ENCODE measurements at regions not wholly inside any gene's neighbourhood (a gene's known extent, or its start where the extent isn't known, plus 50 kb on each side); places are given as distances from the start of the nearest gene placed in this dataset.

GRCh38 chr18:30632071-30632698 is 410.4 kb downstream of the DSC3 start:
- Mint-ChIP-seq H3K9me3 (peaks cover 4% of the 10 kb centered on the region), H3K4me3 (no peak overlapping the region), H3K27ac (no peak overlapping the region), H3K4me1 (no peaks in the 10 kb centered on the region), H3K27me3 (no peaks in the 10 kb centered on the region), H3K36me3 (ENCODE audit: low read depth) (no peaks in the 10 kb centered on the region)
- TF ChIP-seq, protein P1, sequence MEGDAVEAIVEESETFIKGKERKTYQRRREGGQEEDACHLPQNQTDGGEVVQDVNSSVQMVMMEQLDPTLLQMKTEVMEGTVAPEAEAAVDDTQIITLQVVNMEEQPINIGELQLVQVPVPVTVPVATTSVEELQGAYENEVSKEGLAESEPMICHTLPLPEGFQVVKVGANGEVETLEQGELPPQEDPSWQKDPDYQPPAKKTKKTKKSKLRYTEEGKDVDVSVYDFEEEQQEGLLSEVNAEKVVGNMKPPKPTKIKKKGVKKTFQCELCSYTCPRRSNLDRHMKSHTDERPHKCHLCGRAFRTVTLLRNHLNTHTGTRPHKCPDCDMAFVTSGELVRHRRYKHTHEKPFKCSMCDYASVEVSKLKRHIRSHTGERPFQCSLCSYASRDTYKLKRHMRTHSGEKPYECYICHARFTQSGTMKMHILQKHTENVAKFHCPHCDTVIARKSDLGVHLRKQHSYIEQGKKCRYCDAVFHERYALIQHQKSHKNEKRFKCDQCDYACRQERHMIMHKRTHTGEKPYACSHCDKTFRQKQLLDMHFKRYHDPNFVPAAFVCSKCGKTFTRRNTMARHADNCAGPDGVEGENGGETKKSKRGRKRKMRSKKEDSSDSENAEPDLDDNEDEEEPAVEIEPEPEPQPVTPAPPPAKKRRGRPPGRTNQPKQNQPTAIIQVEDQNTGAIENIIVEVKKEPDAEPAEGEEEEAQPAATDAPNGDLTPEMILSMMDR (IDR thresholded peaks at IDR 0.05), result no peak
- no peak for ATAC-seq (ENCODE audit: low read depth)
- ChIA-PET POLR2A (no interaction called here), CTCF (no interaction called here)
- intact Hi-C loops (cut with micrococcal nuclease), result no loop called here
- no peak for DNase-seq

DNA sequence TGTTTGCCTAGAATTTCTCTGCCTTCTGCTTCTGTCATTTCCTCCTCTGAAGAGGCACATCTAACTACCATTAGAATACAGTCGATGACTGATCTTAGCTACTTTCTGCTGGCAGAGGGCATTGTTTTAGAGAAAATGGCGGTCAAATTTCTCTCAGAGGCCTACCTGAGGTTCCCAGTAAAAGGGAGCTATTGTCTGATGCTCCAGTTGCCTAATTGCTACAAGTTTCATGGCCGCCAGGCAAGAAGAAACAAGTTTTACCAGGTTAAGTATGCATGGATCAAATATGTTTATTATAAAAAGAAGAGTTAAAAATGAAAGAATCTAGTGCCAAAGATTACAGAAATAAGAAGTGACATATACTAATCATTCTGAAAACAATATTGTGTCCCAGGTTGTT is 416.6 kb downstream of the DSC3 start:
- ChIA-PET POLR2A (no interaction called here), CTCF (no interaction called here)
- ATAC-seq (ENCODE audit: low read depth) (no peak), DNase-seq (no peak)
- Mint-ChIP-seq H3K9me3 (peaks cover 13% of the 10 kb centered on the region), H3K27ac (no peak overlapping the region), H3K4me1 (no peaks in the 10 kb centered on the region), H3K27me3 (no peaks in the 10 kb centered on the region), H3K4me3 (no peak overlapping the region), H3K36me3 (ENCODE audit: low read depth) (no peaks in the 10 kb centered on the region)
- intact Hi-C loops (cut with micrococcal nuclease), result no loop called here
- TF ChIP-seq, protein P1 (IDR thresholded peaks at IDR 0.05), result no peak

- intact Hi-C loops (cut with micrococcal nuclease), result no loop called here
- ATAC-seq (ENCODE audit: low read depth), result no peak
- TF ChIP-seq, protein P1 (IDR thresholded peaks at IDR 0.05), result no peak
- no peak overlapping the region for H3K27ac Mint-ChIP-seq
- peaks cover 13% of the 10 kb centered on the region for H3K9me3 Mint-ChIP-seq
- no peaks in the 10 kb centered on the region for H3K4me1 Mint-ChIP-seq
- no peaks in the 10 kb centered on the region for H3K36me3 Mint-ChIP-seq (ENCODE audit: low read depth)
- no peaks in the 10 kb centered on the region for H3K27me3 Mint-ChIP-seq
- ChIA-PET CTCF (no interaction called here), POLR2A (no interaction called here)
- no peak overlapping the region for H3K4me3 Mint-ChIP-seq
- DNase-seq, result no peak
Measured at GRCh38 chr18:30623401-30624065, 419.0 kb downstream of the DSC3 start.

DNA sequence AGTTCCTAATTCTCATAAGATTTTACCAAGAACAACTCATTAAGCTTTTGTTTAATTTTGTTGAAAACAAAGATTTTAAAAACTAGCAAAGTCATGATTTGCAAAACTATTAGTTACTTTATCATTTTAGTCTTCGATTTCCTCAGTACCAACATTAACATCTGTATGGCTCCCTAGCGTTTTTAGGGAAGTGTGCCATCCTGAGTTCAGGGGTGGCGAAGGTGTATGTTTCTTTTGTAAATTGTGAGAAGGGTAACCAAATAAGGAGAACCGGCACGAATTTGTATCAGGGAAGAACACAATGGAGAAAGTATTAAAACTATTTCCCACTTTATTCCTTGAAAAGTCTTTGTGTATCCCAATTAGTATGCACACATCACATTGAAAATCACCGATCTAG is 419.9 kb downstream of the DSC3 start:
- Mint-ChIP-seq H3K27ac (no peak overlapping the region), H3K9me3 (peaks cover 13% of the 10 kb centered on the region), H3K27me3 (no peaks in the 10 kb centered on the region), H3K4me3 (no peak overlapping the region), H3K4me1 (no peaks in the 10 kb centered on the region), H3K36me3 (ENCODE audit: low read depth) (no peaks in the 10 kb centered on the region)
- TF ChIP-seq, protein P1 (IDR thresholded peaks at IDR 0.05), result no peak
- no peak for ATAC-seq (ENCODE audit: low read depth)
- intact Hi-C loops (cut with micrococcal nuclease), result no loop called here
- ChIA-PET POLR2A (no interaction called here), CTCF (no interaction called here)
- DNase-seq, result no peak

- H3K36me3 Mint-ChIP-seq (ENCODE audit: low read depth), result no peaks in the 10 kb centered on the region
- peaks cover 13% of the 10 kb centered on the region for H3K9me3 Mint-ChIP-seq
- intact Hi-C loops (cut with micrococcal nuclease), result no loop called here
- CTCF ChIA-PET, result no interaction called here
- H3K4me3 Mint-ChIP-seq, result no peak overlapping the region
- H3K4me1 Mint-ChIP-seq, result no peaks in the 10 kb centered on the region
- POLR2A ChIA-PET, result no interaction called here
- no peaks in the 10 kb centered on the region for H3K27me3 Mint-ChIP-seq
- TF ChIP-seq, protein P1 (IDR thresholded peaks at IDR 0.05), result no peak
- no peak overlapping the region for H3K27ac Mint-ChIP-seq
- ATAC-seq (ENCODE audit: low read depth) (no peak), DNase-seq (no peak)
Measured at GRCh38 chr18:30622104-30622503, 420.4 kb downstream of the DSC3 start.
